ENCODE measurements at regions not wholly inside any gene's neighbourhood (a gene's known extent, or its start where the extent isn't known, plus 50 kb on each side); places are given as distances from the start of the nearest gene placed in this dataset.

- TF ChIP-seq EP300 (IDR thresholded peaks at IDR 0.05) = no peak
- no peak for TF ChIP-seq POLR2A (IDR thresholded peaks at IDR 0.05)
- TF ChIP-seq, protein P1, sequence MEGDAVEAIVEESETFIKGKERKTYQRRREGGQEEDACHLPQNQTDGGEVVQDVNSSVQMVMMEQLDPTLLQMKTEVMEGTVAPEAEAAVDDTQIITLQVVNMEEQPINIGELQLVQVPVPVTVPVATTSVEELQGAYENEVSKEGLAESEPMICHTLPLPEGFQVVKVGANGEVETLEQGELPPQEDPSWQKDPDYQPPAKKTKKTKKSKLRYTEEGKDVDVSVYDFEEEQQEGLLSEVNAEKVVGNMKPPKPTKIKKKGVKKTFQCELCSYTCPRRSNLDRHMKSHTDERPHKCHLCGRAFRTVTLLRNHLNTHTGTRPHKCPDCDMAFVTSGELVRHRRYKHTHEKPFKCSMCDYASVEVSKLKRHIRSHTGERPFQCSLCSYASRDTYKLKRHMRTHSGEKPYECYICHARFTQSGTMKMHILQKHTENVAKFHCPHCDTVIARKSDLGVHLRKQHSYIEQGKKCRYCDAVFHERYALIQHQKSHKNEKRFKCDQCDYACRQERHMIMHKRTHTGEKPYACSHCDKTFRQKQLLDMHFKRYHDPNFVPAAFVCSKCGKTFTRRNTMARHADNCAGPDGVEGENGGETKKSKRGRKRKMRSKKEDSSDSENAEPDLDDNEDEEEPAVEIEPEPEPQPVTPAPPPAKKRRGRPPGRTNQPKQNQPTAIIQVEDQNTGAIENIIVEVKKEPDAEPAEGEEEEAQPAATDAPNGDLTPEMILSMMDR (IDR thresholded peaks at IDR 0.05) = no peak
- no peak for TF ChIP-seq POLR2AphosphoS5 (IDR thresholded peaks at IDR 0.05)
- H3K9me3 ChIP-seq = no peaks in the 10 kb centered on the region
- intact Hi-C loops (cut with DNase I) = no loop called here
- no peak for DNase-seq
- no peaks in the 10 kb centered on the region for H3K4me1 ChIP-seq
- H3K27me3 ChIP-seq = no peaks in the 10 kb centered on the region
- 81 to 88% methylated on average over 6 of the region's 6 CpGs for WGBS, 2 donors
- H3K36me3 ChIP-seq = no peaks in the 10 kb centered on the region
- H3K27ac ChIP-seq = no peak overlapping the region
- no peak overlapping the region for H3K4me3 ChIP-seq
Measured at GRCh38 chr1:72936151-72936740, 653.9 kb upstream of the NEGR1 start.

DNA sequence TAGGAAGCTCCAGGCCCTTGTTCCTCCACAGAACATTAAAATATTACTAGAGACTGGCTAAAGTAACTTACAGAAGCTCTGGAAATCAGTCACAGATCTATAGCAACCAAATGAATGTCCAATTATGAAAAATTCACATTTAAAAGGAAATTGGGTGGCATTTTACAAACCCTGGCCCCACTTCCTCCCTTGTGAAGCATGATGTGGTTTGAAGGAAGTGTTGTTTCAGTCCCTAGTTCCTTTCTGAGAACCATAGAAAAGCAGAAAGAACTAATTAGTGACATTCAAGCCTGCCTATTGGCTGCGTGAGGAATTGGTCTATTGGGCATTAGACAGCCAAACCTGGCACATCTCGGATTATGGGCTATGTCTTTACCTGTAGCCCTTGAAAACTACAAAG lies 649.7 kb upstream of the NEGR1 start:
- no peak for DNase-seq
- Histone ChIP-seq H3K27me3 (no peaks in the 10 kb centered on the region), H3K4me1 (no peaks in the 10 kb centered on the region), H3K9me3 (no peaks in the 10 kb centered on the region), H3K36me3 (no peaks in the 10 kb centered on the region), H3K4me3 (no peak overlapping the region), H3K27ac (no peak overlapping the region)
- TF ChIP-seq EP300 (IDR thresholded peaks at IDR 0.05) (no peak), POLR2AphosphoS5 (IDR thresholded peaks at IDR 0.05) (no peak), POLR2A (IDR thresholded peaks at IDR 0.05) (no peak)
- TF ChIP-seq, protein P1 (IDR thresholded peaks at IDR 0.05) = no peak
- 86% methylated on average over 2 of the region's 2 CpGs for WGBS, 2 donors
- intact Hi-C loops (cut with DNase I) = no loop called here

DNA sequence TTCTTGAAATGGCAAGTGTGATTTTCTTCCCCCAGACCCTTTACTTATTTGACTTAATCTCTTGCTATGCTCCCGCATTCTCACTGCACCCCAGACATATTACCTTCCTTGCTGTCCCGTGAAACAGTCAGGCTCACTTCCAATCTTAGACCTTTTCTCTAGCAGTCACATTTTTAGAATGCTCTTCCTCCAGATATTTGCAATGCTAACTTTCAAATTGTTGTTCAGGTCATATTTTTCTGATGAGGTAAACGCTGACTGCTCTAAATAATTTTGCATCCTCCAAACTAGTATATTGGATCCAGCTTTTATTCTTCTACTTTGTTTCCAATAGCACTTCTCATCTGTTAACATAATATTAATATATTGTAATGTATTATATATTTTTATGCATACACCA lies 648.2 kb upstream of the NEGR1 start:
- Histone ChIP-seq H3K36me3 (no peaks in the 10 kb centered on the region), H3K27ac (no peak overlapping the region), H3K27me3 (no peaks in the 10 kb centered on the region), H3K9me3 (no peaks in the 10 kb centered on the region), H3K4me3 (no peak overlapping the region), H3K4me1 (no peaks in the 10 kb centered on the region)
- TF ChIP-seq POLR2AphosphoS5 (IDR thresholded peaks at IDR 0.05) = no peak
- TF ChIP-seq EP300 (IDR thresholded peaks at IDR 0.05) = no peak
- TF ChIP-seq POLR2A (IDR thresholded peaks at IDR 0.05) = no peak
- 83 to 92% methylated on average over 3 of the region's 3 CpGs for WGBS, 2 donors
- DNase-seq = no peak
- intact Hi-C loops (cut with DNase I) = no loop called here

- 41 to 53% methylated on average over 4 of the region's 4 CpGs for whole genome bisulfite sequencing, 2 donors
- DNase-seq = no peak
- Histone ChIP-seq H3K36me3 (no peaks in the 10 kb centered on the region), H3K9me3 (no peaks in the 10 kb centered on the region), H3K4me3 (no peak overlapping the region), H3K27me3 (no peaks in the 10 kb centered on the region), H3K27ac (no peak overlapping the region), H3K4me1 (no peaks in the 10 kb centered on the region)
- TF ChIP-seq EP300 (IDR thresholded peaks at IDR 0.05) (no peak), POLR2A (IDR thresholded peaks at IDR 0.05) (no peak), POLR2AphosphoS5 (IDR thresholded peaks at IDR 0.05) (no peak)
- TF ChIP-seq, protein P1 (IDR thresholded peaks at IDR 0.05) = no peak
- intact Hi-C loops (cut with DNase I) = no loop called here
Measured at GRCh38 chr1:72918940-72919339, 636.6 kb upstream of the NEGR1 start.

- WGBS, 2 donors = 89 to 92% methylated on average over 1 of the region's 1 CpG
- Histone ChIP-seq H3K4me3 (no peak overlapping the region), H3K4me1 (no peaks in the 10 kb centered on the region), H3K27me3 (no peaks in the 10 kb centered on the region), H3K36me3 (no peaks in the 10 kb centered on the region), H3K9me3 (no peaks in the 10 kb centered on the region), H3K27ac (no peak overlapping the region)
- no peak for DNase-seq
- TF ChIP-seq POLR2AphosphoS5 (IDR thresholded peaks at IDR 0.05) (no peak), POLR2A (IDR thresholded peaks at IDR 0.05) (no peak), EP300 (IDR thresholded peaks at IDR 0.05) (no peak)
- TF ChIP-seq, protein P1 (IDR thresholded peaks at IDR 0.05) = no peak
- intact Hi-C loops (cut with DNase I) = no loop called here
Measured at GRCh38 chr1:72917920-72918319, 635.6 kb upstream of the NEGR1 start.

Data from sigmoid colon (tissue), 6 donors.